OCI-LY1 (cell line): ENCODE measurements at regions not wholly inside any gene's neighbourhood (a gene's known extent, or its start where the extent isn't known, plus 50 kb on each side); places are given as distances from the start of the nearest gene placed in this dataset.

ENCODE experiments used
- CTCF ChIP-seq: fragments of 200-600 bp; sonication (generic), shearing (Covaris generic); IDR thresholded peaks from 2 replicates; pipeline ENCODE4 v1.5.1; 2017; ENCODE audit warnings: mild to moderate bottlenecking, antibody characterized with exemption, low read length, moderate library complexity, mixed read lengths
- EZH2 ChIP-seq: fragments of 200-600 bp; sonication (generic), shearing (Covaris generic); IDR thresholded peaks from 2 replicates; pipeline ENCODE4 v1.8.0; 2017; ENCODE audit warnings: borderline replicate concordance, mixed run types, mild to moderate bottlenecking, antibody characterized with exemption, low read length, moderate library complexity, mixed read lengths

GRCh38 chr11:32304521-32304920, 130.8 kb downstream of the WT1 start:
- TF ChIP-seq CTCF = no peak
- TF ChIP-seq EZH2 = no peak
